GM06990 (cell line): ENCODE measurements at regions not wholly inside any gene's neighbourhood (a gene's known extent, or its start where the extent isn't known, plus 50 kb on each side); places are given as distances from the start of the nearest gene placed in this dataset.

Source experiments
- DNase-seq: peaks from one replicate; pipeline ENCODE4 v3.0.0-alpha.2; 2011; ENCODE audit not compliant: insufficient read length; ENCODE audit errors: extremely low read depth
- H3K27me3 ChIP-seq: replicated peaks from 2 replicates; pipeline ENCODE4 v1.6.0; 2011; ENCODE audit warnings: low read length; ENCODE audit not compliant: control insufficient read depth, insufficient read depth
- H3K36me3 ChIP-seq: 2 replicates; pipeline ENCODE4 v1.5.1; 2011; ENCODE audit warnings: low read length; ENCODE audit not compliant: control insufficient read depth, insufficient read depth
- H3K4me3 ChIP-seq: replicated peaks from 2 replicates; pipeline ENCODE4 v1.5.1; 2011; ENCODE audit warnings: low read depth, mild to moderate bottlenecking, control low read depth, low read length
- TF ChIP-seq, protein P1 (sequence below): IDR thresholded peaks from 2 replicates; pipeline ENCODE4 v1.5.1; 2011; ENCODE audit warnings: low read length, control low read depth, mild to moderate bottlenecking, inconsistent platforms; ENCODE audit not compliant: insufficient read depth, poor library complexity, severe bottlenecking

DNA sequence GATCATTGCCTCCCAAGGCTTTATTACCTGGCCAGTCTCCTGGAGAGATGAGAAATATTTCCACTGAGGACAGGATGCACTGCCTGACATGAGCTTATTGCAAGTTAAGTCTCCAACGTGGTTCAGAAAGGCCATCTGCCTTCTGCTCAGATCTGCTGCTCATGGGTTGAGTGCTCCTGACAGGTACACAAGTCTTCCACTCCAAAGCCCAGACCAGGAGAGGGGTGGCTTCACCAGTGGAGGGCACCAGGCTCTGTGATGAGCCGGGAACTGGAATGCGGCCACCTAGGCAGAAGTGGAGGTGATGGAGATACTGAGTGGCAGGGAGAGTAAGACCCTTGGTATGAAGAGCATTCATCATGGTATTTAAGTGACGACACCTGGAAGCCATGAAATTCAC lies 79.5 kb upstream of the IRF2 start:
- DNase-seq = no peak
- H3K27me3 ChIP-seq = no peaks in the 10 kb centered on the region
- no peaks in the 10 kb centered on the region for H3K36me3 ChIP-seq
- TF ChIP-seq, protein P1, sequence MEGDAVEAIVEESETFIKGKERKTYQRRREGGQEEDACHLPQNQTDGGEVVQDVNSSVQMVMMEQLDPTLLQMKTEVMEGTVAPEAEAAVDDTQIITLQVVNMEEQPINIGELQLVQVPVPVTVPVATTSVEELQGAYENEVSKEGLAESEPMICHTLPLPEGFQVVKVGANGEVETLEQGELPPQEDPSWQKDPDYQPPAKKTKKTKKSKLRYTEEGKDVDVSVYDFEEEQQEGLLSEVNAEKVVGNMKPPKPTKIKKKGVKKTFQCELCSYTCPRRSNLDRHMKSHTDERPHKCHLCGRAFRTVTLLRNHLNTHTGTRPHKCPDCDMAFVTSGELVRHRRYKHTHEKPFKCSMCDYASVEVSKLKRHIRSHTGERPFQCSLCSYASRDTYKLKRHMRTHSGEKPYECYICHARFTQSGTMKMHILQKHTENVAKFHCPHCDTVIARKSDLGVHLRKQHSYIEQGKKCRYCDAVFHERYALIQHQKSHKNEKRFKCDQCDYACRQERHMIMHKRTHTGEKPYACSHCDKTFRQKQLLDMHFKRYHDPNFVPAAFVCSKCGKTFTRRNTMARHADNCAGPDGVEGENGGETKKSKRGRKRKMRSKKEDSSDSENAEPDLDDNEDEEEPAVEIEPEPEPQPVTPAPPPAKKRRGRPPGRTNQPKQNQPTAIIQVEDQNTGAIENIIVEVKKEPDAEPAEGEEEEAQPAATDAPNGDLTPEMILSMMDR = no peak
- H3K4me3 ChIP-seq = no peak overlapping the region

DNA sequence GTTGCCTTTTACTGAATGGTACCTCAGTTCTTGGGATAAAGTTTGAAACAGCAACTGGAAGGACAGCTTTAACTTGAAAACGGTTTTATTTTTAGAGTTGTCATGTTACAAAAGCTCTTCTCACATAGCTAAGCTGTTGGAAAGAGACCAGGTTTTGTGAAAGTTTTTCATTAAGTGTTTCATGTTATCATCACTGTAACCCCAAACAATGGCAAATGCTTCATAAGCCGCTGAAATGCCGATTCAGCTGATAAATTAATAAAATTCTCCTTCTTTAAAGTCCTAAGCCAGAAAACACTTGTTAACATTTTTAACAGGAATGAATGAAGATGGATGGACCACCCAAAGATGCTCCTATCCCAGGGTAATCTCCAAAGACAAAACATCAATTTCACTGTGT lies 76.1 kb upstream of the IRF2 start:
- TF ChIP-seq, protein P1 = no peak
- Histone ChIP-seq H3K27me3 (no peaks in the 10 kb centered on the region), H3K36me3 (no peaks in the 10 kb centered on the region), H3K4me3 (no peak overlapping the region)
- no peak for DNase-seq

DNA sequence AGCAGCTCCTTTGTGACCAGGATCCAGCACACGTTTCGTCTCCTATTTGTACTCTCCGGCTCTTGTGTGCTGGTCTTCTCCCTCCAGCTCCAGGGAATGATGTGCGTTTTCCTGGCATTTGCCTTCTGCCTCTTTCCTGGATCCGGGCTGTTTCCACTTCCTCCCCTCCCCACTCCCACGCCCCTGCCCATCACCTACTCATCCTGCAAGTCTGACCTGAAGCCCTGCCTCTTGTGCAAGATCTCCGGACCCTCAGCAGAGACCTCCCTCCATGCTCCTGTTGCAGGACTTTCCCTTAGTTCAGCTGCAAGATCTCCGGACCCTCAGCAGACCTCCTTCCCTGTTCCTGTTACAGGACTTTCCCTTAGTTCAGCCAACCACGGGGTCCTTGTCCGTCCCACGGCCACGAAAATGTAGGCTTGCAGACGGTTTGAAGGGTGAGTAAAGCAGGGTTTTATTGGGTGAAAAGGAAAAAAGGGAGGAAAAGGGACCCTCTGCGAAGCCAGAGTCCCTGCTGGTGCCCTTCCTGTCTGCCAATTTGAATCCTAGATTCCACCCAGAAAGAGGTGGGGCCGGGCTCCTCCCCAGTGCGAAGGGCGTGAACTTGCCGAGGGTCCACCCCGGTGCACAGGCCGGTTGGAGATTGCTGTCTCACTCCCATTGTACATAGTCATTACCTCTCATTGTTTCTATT lies 74.4 kb upstream of the IRF2 start:
- no peak for DNase-seq
- no peak overlapping the region for H3K4me3 ChIP-seq

DNA sequence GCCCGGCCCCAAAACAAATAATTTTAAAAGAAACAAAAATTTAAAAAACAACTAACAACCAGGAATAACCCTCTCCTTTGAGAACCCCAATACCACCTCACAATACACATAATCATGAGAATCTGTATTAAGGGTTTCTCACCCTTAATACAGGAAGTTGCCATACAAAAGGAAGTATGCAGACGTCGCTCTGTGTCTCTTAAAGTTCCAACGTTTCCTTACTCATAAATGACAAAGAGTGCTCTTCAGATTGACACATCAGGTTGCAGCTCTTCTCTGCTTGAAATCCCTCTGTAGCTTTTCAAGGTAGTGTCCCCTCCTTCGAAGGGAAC lies 73.9 kb upstream of the IRF2 start:
- Histone ChIP-seq H3K36me3 (no peaks in the 10 kb centered on the region), H3K4me3 (no peak overlapping the region), H3K27me3 (no peaks in the 10 kb centered on the region)
- DNase-seq = no peak
- TF ChIP-seq, protein P1 = no peak

More for the DNA sequence above, 74.4 kb upstream of the IRF2 start:
- Histone ChIP-seq H3K27me3 (no peaks in the 10 kb centered on the region), H3K36me3 (no peaks in the 10 kb centered on the region)
- TF ChIP-seq, protein P1 = no peak

DNA sequence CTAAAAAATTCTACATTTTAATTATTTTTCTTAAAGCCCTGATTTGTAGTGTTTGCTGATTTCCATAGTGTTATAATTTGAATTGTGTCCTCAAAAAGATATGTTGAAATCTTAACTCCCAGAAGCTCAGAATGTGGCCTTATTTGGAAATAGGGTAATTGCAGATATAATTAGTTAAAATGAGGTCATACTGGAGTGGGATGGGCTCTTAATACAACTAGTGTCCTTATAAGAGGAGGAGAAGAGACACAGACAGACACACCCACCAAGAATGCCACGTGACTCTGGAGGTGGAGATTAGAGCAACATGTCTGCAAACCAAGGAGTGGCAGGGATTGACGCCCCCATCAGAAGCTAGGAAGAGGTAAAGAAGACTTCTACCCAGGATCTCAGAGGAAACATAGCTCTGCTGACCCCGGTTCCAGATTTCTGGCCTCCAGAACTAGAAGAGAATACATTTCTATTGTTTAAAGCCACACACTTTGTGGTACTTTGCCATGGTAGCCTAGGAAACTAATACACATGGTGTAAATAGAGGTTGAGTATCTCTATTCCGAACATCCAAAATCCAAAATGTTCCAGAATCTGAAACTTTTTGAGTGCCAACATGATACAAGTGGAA lies 70.5 kb upstream of the IRF2 start:
- no peak for DNase-seq
- Histone ChIP-seq H3K36me3 (no peaks in the 10 kb centered on the region), H3K4me3 (no peak overlapping the region), H3K27me3 (no peaks in the 10 kb centered on the region)
- TF ChIP-seq, protein P1 = no peak
